Choroid plexus epithelial cell (primary cell): ENCODE measurements at regions not wholly inside any gene's neighbourhood (a gene's known extent, or its start where the extent isn't known, plus 50 kb on each side); places are given as distances from the start of the nearest gene placed in this dataset.

Source experiments
- DNase-seq: peaks from one replicate; pipeline ENCODE4 v3.0.0-alpha.2; 2010; ENCODE audit warnings: low read depth
- H3K4me3 ChIP-seq: 2 replicates; pipeline ENCODE4 v1.5.1; 2011; ENCODE audit warnings: low read depth, mild to moderate bottlenecking, control low read depth, low read length, moderate library complexity
- CTCF ChIP-seq: conservative IDR thresholded peaks from 2 replicates; pipeline ENCODE4 v1.5.1; 2011; ENCODE audit warnings: low read depth, mild to moderate bottlenecking, control low read depth, inconsistent platforms, low read length, moderate library complexity

GRCh38 chr14:31978423-31978822 is 98.7 kb upstream of the ARHGAP5 start:
- H3K4me3 ChIP-seq, result no peak overlapping the region

DNA sequence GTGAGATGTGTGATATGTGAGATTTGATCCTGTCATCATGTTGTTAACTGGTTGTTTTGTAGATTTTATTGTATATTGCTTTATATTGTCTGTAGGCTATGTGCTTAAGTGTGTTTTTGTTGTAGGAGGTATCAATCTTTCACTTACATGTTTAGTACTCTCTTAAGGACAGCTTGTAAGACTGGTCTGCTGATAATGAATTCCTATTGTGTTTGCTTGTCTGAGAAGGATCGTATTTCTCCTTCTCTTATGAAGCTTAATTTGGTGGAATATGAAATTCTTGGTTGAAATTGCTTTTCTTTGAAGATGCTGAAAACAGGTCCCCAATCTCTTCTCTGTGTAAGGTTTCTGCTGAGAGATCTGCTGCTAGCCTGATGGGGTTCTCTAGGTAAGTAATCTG is 94.5 kb upstream of the ARHGAP5 start:
- no peak for DNase-seq
- TF ChIP-seq CTCF, result no peak
- H3K4me3 ChIP-seq, result no peak overlapping the region

More at GRCh38 chr14:31978423-31978822, 98.7 kb upstream of the ARHGAP5 start:
- DNase-seq, result no peak
- no peak for TF ChIP-seq CTCF

DNA sequence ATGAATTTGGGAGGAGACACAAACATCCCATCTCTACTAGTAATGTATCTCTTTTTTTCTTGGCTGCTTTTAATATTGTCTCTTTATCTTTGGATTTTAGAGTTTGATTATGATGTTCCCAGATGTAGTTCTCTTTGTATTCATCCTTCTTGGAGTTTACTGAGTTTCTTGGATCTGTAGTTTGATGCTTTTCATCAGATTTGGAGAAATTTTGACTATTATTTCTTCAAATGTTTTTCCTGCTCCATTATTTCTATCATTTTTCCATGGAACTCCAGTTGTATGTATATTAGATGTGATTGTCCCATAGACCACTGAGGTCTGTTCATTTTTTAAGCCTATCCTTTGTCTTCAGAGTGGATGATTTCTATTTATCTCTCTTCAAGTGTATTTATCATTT is 90.7 kb upstream of the ARHGAP5 start:
- no peak for TF ChIP-seq CTCF
- no peak overlapping the region for H3K4me3 ChIP-seq
- no peak for DNase-seq

DNA sequence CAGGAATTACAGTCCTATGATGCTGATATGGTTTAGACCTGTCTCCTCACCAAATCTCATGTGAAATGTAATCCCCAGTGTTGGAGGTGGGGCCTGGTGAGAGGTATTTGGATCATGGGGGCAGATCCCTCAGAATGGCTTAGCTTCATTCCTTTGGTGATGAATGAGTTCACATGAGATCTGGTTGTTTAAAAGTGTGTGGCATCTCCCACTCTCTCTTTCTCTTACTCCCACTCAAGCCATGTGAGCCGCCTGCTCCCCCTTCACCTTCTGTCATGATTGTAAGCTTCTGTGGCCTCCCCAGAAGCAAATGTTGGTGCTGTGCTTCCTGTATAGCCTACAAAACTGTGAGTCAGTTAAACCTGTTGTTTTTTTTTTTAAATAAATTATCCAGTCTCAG is 89.4 kb upstream of the ARHGAP5 start:
- DNase-seq, result no peak
- H3K4me3 ChIP-seq, result no peak overlapping the region
- no peak for TF ChIP-seq CTCF

DNA sequence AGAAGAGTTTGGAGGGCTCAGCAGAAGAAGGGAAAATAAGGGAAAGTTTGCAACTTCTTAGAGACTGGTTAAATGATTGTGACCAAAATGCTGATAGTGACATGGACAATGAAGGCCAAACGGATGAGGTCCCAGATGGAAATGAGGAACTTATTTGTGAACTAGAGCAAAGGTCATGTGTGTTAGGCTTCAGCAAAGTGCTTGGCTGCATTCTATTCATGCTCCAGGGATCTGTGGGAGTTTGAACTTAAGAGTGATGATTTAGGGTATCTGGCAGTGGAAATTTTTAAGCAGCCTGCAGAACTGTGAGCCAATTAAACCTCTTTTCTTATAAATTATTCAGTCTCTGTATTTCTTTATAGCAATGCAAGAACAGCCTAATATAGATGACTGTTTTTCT is 88.9 kb upstream of the ARHGAP5 start:
- TF ChIP-seq CTCF, result no peak
- H3K4me3 ChIP-seq, result no peak overlapping the region
- DNase-seq, result no peak

GRCh38 chr14:31990183-31990857 is 86.8 kb upstream of the ARHGAP5 start:
- no peak for DNase-seq

More at GRCh38 chr14:31990183-31990857, 86.8 kb upstream of the ARHGAP5 start:
- no peak overlapping the region for H3K4me3 ChIP-seq
- no peak for TF ChIP-seq CTCF
